ENCODE measurements at regions not wholly inside any gene's neighbourhood (a gene's known extent, or its start where the extent isn't known, plus 50 kb on each side); places are given as distances from the start of the nearest gene placed in this dataset.
"Not testable (repeated sequence)": the region's sequence is repeated elsewhere in the genome, so short reads cannot be mapped to it uniquely, and the experiment has no call there.

DNA sequence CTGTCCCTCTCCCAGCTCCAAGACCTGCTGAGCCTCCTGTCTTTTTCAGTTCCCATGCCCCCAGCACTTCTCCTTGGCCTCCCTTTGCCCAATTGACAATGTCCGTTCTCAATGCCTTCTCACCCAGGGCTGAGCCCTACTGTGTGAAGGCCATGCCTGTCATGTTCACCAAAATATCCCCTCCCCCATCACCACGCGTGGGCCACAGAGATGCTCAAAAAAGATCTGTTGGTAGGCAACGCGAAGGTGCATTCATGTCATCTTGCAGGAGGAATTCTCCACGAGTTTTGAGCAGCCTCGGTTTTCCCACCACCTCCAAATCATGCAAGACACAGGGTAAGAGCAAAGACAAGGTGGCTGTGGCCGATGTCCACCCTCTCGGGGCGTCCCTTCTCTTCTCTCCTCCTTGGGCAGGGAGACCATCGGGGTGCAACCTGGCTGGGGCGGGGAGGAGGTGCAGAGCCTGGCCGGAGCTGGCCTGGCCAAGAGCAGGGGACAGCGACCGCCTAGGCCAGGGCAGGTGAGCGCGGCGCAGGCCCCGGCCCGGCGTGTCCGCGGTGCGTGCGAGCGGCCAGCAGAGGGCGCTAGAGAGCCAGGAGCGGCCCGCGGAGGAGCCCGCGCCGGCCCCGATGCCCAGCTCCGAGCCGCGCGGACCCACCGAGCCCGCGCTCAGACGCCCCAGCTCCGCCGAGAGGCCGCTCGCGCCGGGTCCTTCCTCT is 56.3 kb upstream of the KRTAP5-11 start:
- DNase-seq = peak; percentile 73

DNA sequence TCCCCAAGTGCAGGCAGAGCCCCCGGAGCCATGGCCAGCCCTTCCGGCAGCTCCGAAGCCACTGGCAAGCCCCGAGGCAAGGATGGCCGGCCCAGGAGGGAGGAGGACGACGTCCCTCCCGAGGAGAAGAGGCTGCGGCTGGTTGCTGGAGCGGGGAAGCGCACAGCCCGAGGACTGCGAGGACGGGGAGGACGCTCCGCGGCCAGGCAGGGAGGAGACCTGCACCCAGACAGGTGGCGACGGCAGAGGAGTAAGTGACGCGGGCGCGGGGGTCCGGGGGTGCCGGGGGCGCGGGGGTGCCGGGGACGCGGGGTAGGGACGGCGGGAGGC is 56.8 kb upstream of the KRTAP5-11 start:
- not testable (repeated sequence) for DNase-seq

DNA sequence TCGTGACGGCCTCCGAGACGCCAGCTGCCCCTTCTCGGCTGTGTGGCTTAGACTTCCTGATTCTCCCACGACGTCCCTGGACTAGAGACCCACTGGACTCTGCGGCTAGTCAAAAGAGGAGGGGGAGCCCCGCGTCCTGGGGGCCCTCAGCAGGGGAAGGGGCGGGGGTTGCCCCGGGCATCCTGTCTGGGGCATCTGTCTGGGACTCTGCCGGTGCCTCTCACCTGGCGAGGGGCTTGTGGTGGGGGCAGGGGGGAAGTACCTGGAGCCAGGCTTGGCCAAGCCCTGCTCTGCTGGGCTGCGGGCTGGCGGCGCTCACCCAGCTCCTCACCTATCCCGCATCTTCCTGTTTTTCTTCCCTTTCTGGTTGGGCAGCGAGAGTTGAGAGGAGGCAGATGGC is 57.2 kb upstream of the KRTAP5-11 start:
- not testable (repeated sequence) for DNase-seq

GRCh38 chr11:71647078-71647477 is 64.4 kb upstream of the KRTAP5-11 start:
- DNase-seq = not testable (repeated sequence)

- DNase-seq = peak; percentile 4
These were observed 70.3 kb upstream of the KRTAP5-11 start for GRCh38 chr11:71652998-71653397.

DNA sequence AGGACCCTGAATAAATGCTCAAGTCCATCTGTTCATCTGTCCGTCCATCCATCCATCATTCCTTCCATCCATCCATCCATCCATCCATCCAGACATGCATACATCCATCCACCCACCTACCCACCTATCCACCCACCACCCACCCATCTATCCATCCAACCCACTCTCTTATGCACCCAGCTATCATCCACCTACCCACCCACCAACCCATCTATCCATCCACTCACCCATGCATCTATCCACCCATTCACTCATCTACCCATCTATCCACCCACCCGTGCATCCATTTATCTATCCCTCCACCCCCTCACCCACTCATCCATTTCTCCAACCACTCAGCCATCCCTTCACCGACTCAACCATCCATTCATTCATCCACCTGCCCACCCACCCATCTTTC is 71.7 kb upstream of the KRTAP5-11 start:
- DNase-seq = not testable (repeated sequence)

DNA sequence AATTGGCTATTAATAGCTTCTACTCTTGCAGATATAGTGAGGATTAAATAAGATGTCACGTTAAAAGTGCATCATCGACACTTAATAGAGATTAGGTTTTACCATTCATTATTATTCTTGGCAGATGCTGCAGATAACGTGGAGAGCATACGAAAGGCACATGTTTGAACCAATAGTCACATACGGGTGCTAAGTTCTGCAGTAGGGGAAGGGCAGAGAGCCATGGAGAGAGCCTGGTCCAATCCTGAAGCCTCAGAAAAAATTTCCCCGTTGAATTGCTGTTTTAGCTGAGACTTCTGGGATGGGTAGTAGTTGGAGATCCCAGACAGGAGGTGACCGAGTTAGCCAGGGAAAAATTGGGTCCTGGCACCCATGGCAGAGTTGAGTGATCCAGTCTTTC is 72.4 kb upstream of the KRTAP5-11 start:
- DNase-seq = not testable (repeated sequence)

GRCh38 chr11:71656513-71656912 is 73.8 kb upstream of the KRTAP5-11 start:
- not testable (repeated sequence) for DNase-seq

GRCh38 chr11:71664941-71665340 is 82.3 kb upstream of the KRTAP5-11 start:
- DNase-seq = not testable (repeated sequence)

GRCh38 chr11:71698110-71698509 is 115.4 kb upstream of the KRTAP5-11 start:
- not testable (repeated sequence) for DNase-seq

DNA sequence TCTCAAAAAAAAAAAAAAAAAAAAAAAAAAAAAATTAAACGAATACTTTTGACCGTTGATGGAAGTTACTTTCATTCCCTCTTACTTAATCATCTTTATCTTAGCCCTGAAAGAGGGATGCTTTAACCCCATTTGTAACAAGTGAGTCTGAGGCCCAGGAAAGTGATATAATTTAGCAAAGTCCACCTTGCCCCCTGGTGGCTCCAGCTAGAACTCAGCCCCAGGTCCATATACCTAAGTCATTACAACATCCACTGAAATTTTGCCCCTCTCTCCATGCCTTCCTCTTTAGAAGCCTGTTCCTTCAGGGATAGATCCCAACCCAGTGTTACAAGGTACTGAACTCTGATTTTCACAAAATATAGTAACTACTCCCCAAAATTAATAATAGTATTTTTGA is 116.3 kb upstream of the KRTAP5-11 start:
- not testable (repeated sequence) for DNase-seq

GRCh38 chr11:71701435-71702291 is 119.0 kb upstream of the KRTAP5-11 start:
- not testable (repeated sequence) for DNase-seq

DNA sequence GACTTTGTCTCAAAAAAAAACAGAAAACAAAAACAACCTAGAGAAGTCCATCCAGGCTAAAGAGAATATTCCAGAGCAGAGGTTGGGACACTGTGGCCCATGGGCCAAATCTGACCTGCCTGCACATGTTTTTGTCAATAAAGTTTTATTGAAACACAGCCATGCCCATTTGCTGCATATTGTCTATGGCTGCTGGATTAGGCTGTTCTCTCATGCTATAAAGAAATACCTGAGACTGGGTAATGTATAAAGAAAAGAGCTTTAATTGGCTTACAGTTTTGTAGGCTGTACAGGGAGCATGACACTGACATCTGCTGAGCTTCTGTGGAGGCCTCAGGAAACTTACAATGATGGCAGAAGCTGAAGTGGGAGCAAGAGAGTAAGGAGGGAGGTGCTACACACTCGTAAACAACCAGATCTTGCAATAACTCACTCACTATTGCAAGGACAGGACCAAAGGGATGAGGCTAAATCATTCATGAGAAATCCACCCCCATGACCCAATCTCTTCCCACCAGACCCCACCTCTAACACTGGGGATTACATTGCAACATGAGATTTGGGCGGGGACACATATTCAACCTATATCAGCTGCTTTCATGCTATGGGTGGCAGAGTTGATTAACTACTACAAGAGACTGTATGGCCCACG is 122.5 kb upstream of the KRTAP5-11 start:
- not testable (repeated sequence) for DNase-seq

- DNase-seq = not testable (repeated sequence)
These were observed 123.2 kb upstream of the KRTAP5-11 start for GRCh38 chr11:71705738-71706432.

GRCh38 chr11:71707083-71707482 is 124.4 kb upstream of the KRTAP5-11 start:
- DNase-seq = not testable (repeated sequence)

GRCh38 chr11:71709541-71709940 is 123.5 kb upstream of the DEFB108B start:
- DNase-seq = not testable (repeated sequence)

DNA sequence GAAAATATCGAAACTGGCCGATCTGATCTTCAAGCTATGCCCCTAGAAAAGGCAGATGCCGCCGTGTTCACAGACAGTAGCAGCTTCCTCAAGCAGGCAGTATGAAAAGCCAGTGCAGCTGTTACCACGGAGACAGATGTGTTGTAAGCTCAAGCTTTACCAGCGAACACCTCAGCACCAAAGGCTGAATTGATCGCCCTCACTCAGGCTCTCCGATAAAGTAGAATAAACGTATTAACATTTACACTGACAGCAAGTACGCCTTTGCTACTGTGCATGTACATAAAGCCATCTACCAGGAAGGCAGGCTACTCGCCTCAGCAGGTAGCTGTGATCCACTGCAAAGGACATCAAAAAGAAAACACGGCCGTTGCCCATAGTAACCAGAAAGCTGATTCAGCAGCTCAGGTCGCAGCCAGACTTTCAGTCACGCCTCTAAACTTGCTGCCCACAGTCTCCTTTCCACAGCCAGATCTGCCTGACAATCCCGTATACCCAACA is 122.8 kb upstream of the DEFB108B start:
- DNase-seq = peak; percentile 28

GRCh38 chr11:71710701-71711385 is 122.2 kb upstream of the DEFB108B start:
- DNase-seq = not testable (repeated sequence)

GRCh38 chr11:71712350-71712749 is 120.7 kb upstream of the DEFB108B start:
- not testable (repeated sequence) for DNase-seq

DNA sequence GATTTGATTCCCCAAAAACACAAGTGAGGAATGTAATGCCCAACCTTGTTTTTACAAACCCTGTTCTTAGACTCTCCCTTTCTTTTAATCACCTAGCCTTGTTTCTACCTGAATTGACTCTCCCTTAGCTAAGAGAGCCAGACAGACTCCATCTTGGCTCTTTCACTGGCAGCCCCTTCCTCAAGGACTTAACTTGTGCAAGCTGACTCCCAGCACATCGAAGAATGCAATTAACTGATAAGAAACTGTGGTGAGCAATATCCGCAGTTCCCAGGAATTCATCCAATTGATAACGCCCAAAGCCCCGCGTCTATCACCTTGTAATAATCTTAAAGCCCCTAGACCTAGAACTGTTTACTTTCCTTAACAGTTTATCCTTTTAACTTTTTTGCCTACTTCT is 120.2 kb upstream of the DEFB108B start:
- DNase-seq = not testable (repeated sequence)

DNA sequence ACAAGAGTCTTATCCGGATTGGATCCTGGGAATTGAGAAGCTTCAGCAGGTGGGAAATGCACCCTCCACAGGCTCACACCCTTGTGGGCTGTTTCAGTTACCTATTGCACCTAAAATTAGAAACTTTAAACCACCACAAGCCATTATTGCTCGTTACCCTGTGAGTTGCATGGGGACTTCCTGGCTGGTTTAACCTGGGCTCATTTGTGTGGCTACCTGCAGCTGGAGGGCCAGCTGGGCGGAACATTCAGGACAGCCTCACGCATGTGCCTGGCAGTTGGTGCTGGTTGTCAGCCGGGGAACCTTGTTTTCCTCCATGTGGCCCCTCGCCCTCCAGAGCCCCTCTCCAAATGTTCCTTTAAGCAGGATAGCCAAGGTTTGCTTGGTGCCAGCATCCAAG is 118.5 kb upstream of the DEFB108B start:
- not testable (repeated sequence) for DNase-seq

GRCh38 chr11:71721840-71722239 is 111.2 kb upstream of the DEFB108B start:
- not testable (repeated sequence) for DNase-seq
